ENCODE measurements at regions not wholly inside any gene's neighbourhood (a gene's known extent, or its start where the extent isn't known, plus 50 kb on each side); places are given as distances from the start of the nearest gene placed in this dataset.

- TF ChIP-seq GATA2 (IDR thresholded peaks at IDR 0.05; ENCODE audit: low read depth, low read length) = no peak
- no peak for TF ChIP-seq GATA3 (IDR thresholded peaks at IDR 0.05; ENCODE audit: low read depth, low read length)
Observed at GRCh38 chr2:187640926-187641510, 86.8 kb upstream of the TFPI start.

Measured in SH-SY5Y (cell line).